Lung microvascular endothelial cell (primary cell): ENCODE measurements at regions not wholly inside any gene's neighbourhood (a gene's known extent, or its start where the extent isn't known, plus 50 kb on each side); places are given as distances from the start of the nearest gene placed in this dataset.
"Not testable (repeated sequence)": the region's sequence is repeated elsewhere in the genome, so short reads cannot be mapped to it uniquely, and the experiment has no call there.

Experiments used
- DNase-seq, 2 donors: peaks; one replicate each; pipeline versions ENCODE4 v3.0.0 to v3.0.0-alpha.2; 2010; ENCODE audit warnings: low read depth in 2 of 2

- no peak for DNase-seq
Measured at GRCh38 chr7:114084002-114084471, 165.2 kb upstream of the PPP1R3A start.

GRCh38 chr7:114083166-114084001 lies 164.6 kb upstream of the PPP1R3A start:
- DNase-seq = peak in 1 of 2 donors; percentile 59

DNA sequence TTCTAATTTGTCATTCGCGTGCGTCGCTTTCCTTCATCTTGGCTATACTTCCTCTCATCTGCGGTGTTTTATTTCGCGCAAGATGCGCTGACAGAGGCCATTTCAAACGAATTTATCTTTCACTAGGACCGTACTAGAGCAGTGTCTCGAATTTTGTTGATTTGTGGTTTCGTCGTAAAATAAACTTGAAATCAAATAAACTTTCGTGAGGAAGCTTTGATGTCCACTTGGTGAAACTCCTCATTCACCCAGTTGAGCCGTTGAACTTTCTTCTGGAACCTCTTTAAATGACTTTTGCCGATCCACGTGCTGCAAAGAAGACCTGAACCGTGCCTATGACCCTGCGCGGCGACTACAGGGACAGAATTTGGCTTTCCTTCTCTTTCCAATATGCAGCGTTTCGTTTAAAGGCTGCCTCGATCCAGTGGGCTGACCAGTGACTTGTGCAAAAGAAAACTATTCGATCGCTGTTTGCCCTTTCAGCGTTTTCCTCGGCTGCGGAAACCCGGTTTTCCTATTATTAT lies 163.9 kb upstream of the PPP1R3A start:
- DNase-seq = no peak

DNA sequence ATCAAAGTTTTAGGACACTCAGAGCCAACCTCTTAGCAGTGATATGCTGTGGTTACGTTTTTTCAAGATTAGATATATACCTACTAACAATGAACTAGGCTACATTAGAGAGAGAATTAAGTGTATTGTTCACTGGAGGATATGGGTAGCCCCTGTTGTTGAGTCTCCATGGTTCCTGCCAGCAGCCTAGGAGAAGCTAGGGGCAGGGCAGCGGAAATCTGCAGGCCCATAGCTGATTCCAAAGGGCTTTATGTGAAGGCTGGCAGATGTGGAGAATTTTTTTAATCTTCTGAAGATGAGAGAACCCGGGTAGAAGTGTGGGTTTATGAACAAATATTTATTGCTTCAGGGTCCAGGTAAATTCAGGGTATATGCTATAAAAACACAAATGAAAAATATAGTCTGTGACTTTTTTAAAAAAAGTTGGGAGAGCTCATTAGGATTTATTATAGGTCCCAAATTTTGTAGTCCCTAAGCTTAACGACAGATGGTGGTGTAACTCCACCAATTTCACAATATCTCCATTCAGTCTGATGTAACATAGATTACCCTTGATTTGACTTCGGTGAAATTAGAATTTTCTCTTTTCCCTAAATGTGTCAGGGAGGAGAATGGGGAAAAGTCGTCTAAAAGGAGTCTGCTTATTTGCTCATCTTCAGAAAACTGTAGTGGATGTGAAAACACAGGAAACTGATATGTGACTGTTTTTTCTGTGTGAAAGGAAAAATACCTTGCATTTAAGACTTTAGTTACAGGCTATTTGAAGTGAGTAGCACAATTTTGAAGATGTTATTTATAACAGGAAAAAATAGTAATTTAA lies 163.0 kb upstream of the PPP1R3A start:
- peak; percentile 53 to 88 for DNase-seq

DNA sequence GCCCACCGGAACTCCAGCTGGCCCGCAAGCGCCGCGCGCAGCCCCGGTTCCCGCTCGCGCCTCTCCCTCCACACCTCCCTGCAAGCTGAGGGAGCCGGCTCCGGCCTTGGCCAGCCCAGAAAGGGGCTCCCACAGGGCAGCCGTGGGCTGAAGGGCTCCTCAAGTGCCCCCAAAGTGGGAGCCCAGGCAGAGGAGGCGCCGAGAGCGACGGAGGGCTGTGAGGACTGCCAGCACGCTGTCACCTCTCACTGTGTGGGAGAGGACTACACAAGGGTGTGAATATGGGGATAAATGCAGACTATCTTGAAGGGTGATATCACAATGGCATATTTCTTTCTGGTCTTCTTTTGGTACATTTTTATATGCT lies 158.3 kb upstream of the PPP1R3A start:
- DNase-seq = not testable (repeated sequence)

DNA sequence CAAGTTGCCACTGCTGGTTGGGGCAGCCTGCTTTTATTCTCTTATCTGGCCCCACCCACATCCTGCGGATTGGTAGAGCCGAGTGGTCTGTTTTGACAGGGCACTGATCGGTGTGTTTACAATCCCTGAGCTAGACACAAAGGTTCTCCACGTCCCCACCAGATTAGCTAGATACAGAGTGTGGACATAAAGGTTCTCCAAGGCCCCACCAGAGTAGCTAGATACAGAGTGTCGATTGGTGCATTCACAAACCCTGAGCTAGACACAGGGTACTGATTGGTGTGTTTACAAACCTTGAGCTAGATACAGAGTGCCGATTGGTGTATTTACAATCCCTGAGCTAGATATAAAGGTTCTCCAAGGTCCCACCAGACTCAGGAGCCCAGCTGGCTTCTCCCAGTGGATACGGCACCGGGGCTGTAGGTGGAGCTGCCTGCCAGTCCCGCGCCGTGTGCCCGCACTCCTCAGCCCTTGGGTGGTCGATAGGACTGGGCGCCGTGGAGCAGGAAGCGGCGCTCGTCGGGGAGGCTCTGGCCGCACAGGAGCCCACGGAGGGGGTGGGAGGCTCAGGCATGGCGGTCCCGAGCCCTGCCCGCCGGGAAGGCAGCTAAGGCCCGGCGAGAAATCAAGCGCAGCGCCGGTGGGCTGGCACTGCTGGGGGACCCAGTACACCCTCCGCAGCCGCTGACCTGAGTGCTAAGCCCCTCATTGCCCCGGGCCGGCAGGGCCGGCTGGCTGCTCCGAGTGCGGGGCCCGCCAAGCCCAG lies 157.8 kb upstream of the PPP1R3A start:
- DNase-seq = not testable (repeated sequence)

- no peak for DNase-seq
Measured at GRCh38 chr7:114073701-114074100, 154.9 kb upstream of the PPP1R3A start.

- DNase-seq = no peak
Measured at GRCh38 chr7:114070246-114070645, 151.4 kb upstream of the PPP1R3A start.

DNA sequence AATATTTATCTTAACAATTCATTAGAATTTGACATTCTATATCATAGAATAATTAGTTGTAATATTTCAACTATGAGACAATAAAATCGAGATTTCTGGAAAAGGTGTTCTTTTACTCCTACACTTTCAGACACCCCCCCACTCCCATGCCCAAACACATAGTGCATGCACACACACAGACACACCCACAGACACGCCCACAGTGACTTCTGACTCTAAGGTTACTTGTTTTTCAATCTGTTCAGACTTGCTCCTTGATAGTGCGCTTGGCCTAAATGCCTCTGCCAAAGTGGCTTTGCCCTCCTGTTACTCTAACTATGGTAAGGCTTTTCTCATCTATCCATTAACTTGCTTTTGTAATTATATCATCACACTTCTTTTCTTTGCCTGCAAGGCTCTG lies 144.0 kb upstream of the PPP1R3A start:
- no peak for DNase-seq

DNA sequence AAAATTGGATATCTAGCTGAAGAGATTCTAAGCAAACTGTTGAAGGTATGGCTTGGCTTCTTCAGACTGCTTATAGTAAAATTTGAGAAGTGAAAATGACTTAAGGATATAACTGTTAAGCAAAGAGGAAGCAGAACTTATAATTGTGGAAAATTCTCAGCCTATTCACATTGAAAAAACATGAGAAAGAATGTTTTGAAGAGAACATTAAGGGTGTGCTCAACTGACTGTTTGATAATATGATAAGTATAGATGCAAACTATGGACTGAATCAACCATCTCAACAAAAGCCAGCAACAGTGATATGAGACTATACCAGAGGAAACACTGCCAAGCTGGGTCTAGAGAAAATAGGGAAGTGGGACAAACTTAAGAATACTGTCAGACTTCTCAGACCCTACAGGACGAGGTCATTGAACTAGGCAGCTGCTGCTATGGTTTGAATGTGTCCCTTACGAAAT lies 133.1 kb upstream of the PPP1R3A start:
- no peak for DNase-seq

GRCh38 chr7:114050571-114050970 lies 131.8 kb upstream of the PPP1R3A start:
- DNase-seq = no peak

GRCh38 chr7:114048386-114049235 lies 129.8 kb upstream of the PPP1R3A start:
- peak; percentile 3 to 40 for DNase-seq

- no peak for DNase-seq
Measured at GRCh38 chr7:114047889-114048288, 129.1 kb upstream of the PPP1R3A start.

GRCh38 chr7:114033475-114033874 lies 114.7 kb upstream of the PPP1R3A start:
- DNase-seq = no peak

DNA sequence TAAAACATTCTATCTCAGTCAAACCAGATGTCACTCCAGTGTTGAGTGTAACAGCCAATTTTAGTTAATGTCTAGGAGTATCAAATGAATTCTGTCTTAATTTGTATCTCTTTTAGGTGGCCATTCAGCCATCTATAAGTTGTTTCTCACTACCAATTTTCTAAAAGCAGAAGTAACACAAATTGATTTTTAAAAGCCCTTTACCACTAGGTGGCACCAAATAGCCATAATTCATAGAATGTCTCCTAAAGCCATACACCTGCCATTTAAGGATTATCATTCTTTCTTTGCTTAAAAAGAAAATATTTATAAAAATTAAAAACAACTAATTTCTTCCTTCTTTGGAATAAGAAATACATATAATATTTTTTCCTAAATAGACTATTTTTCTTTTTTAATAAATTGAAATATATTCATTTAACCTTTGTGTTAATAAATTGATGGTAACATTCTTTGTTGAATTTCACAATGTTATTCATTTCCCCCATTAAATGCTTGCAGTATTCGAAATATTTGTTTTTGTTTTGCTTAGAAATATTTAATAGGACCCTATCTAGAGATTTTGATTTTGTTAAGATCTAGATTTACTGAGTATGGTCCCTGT lies 107.8 kb upstream of the PPP1R3A start:
- DNase-seq = peak; percentile 55 to 77

DNA sequence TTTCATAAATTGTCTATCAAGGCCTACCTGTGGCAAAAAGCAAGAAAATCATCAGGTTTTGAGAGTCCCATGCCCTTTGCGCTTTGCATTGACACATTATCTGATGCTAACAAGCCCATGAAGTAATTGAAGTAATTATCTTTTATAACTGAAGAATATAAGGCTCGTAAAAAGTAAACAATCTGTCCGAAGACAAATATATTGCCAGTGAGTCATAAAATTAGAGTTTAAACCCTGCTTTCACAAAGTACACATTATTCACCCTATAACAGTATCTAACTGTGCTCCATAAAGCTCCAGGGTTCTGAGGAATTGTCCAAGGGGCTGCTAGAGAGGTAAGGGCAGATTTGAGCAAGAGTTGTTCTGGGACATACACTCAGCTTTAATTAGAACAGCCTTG lies 102.3 kb upstream of the PPP1R3A start:
- no peak for DNase-seq

DNA sequence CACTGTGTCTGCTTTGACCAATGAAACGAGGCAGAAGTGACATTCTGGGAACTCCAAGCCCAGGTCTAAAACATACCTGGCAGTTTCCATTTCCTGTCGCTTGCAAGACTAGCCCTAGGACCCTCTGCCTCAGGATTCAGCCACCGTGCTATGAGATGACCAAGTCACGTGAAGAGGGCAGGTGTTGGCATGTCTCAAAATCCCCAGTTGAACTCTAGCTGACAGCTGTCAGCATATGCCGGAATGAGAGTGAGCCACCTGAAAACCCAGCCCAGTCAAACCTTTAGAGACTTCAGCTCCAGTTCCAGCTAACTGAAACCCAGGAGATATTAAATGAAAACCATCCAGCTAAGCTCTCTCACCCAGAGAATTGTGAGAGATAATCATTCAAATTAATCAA lies 89.9 kb upstream of the PPP1R3A start:
- DNase-seq = no peak

- peak in 1 of 2 donors; percentile 66 for DNase-seq
Measured at GRCh38 chr7:114007386-114007785, 88.6 kb upstream of the PPP1R3A start.

DNA sequence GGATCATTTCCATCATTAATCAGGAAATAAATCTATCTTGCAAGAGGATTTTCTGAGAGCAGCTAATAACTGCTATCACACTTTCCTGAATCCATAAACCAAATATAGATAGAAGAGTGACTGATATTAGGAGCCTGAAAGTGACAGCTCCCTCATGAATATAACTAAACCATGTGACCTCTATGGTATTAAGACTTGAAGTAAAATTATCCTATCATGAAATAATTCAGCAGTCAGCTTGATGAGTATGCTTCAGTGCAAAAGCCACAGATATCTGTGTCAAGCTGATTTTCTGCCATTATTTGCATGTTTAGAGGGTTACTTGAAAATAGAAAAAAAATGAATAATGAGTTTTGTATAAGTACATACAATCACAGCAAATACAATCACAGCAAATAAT lies 80.1 kb upstream of the PPP1R3A start:
- no peak for DNase-seq

DNA sequence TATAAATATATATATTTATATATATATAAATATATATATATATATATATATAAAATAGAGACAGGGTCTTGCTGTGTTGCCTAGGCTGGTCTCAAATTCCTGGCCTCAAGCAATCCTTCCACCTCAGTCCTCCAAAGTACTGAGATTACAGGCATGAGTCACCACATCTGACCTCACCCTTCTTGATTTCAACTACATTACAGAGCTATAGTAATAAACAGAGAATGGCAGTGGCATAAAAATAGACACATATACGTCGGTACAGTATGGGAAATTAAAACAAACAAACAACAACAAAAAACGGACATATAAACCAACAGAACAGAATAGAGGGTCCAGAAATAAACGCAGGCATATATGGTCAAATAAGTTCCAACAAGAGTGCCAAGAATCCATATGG lies 77.6 kb upstream of the PPP1R3A start:
- DNase-seq = no peak
